Hepatocyte (in vitro differentiated cells): ENCODE measurements at regions not wholly inside any gene's neighbourhood (a gene's known extent, or its start where the extent isn't known, plus 50 kb on each side); places are given as distances from the start of the nearest gene placed in this dataset.

Source experiments
- CTCF ChIP-seq: fragments of 200-600 bp; sonication (generic); IDR thresholded peaks from 2 replicates; pipeline ENCODE4 v1.5.1; 2016; ENCODE audit warnings: antibody characterized with exemption, mild to moderate bottlenecking; ENCODE audit not compliant: poor library complexity
- EZH2 ChIP-seq: fragments of 200-600 bp; sonication (generic); IDR thresholded peaks from 2 replicates; pipeline ENCODE4 v1.6.1; 2016; ENCODE audit warnings: antibody characterized with exemption, mild to moderate bottlenecking, borderline replicate concordance

- TF ChIP-seq CTCF (no peak), EZH2 (no peak)
Observed at GRCh38 chr1:181352695-181353094, 130.6 kb upstream of the CACNA1E start.
